ENCODE measurements at regions not wholly inside any gene's neighbourhood (a gene's known extent, or its start where the extent isn't known, plus 50 kb on each side); places are given as distances from the start of the nearest gene placed in this dataset.

GRCh38 chr1:177820213-177820612, 149.6 kb downstream of the SEC16B start:
- Histone ChIP-seq H4K91ac (ENCODE audit: low read depth, low read length, poor library complexity) (no peak overlapping the region), H3K4me2 (ENCODE audit: insufficient read depth, low read length, poor library complexity, severe bottlenecking) (no peak overlapping the region), H2BK15ac (ENCODE audit: low read length) (no peak overlapping the region), H3K36me3 (replicated peaks in 1 of 2; ENCODE audit: control insufficient read depth in 2 of 2, insufficient read depth in 2 of 2, low read length in 2 of 2) (no peaks in the 10 kb centered on the region), H4K8ac (ENCODE audit: low read depth, low read length) (no peak overlapping the region), H3K9ac (ENCODE audit: low read depth, low read length, poor library complexity) (no peak overlapping the region), H2BK5ac (ENCODE audit: low read length) (no peak overlapping the region), H3K9me3 (replicated peaks in 1 of 2; ENCODE audit: control insufficient read depth in 2 of 2, insufficient read depth in 1 of 2, low read depth in 1 of 2, low read length in 2 of 2) (peaks cover 0 to 2% of the 10 kb centered on the region in 2 donors), H2AFZ (ENCODE audit: low read length) (no peak overlapping the region), H3K18ac (ENCODE audit: low read length) (no peak overlapping the region), H2BK12ac (ENCODE audit: low read length) (no peak overlapping the region), H2BK120ac (ENCODE audit: low read depth, low read length) (no peak overlapping the region), H2AK5ac (ENCODE audit: low read depth, low read length) (no peak overlapping the region), H3K14ac (ENCODE audit: low read length) (no peak overlapping the region), H3K4ac (ENCODE audit: low read length) (no peak overlapping the region), H3K4me3 (ENCODE audit: low read length in 2 of 2) (no peak overlapping the region), H3K4me1 (ENCODE audit: control insufficient read depth in 2 of 2, insufficient read depth in 1 of 2, low read depth in 1 of 2, low read length in 2 of 2) (peaks cover 0 to 5% of the 10 kb centered on the region in 2 donors), H3K23ac (ENCODE audit: low read depth, low read length, poor library complexity) (no peak overlapping the region), H3K27me3 (ENCODE audit: control insufficient read depth in 3 of 3, insufficient read depth in 3 of 3, low read depth in 1 of 3, low read length in 3 of 3) (peaks cover 0 to 3% (median 0%) of the 10 kb centered on the region in 3 experiments), H3K27ac (replicated peaks; ENCODE audit: low read length) (no peak overlapping the region), H3K79me1 (ENCODE audit: low read depth, low read length) (no peaks in the 10 kb centered on the region)
- no CpG with 5 or more reads among the region's 6 CpGs for WGBS, 2 donors (ENCODE audit: extremely low coverage in 2 of 2, insufficient read length in 2 of 2, insufficient replicate concordance in 1 of 2)
- no peak for DNase-seq (ENCODE audit: low spot score)

GRCh38 chr1:177817937-177818875, 151.7 kb downstream of the SEC16B start:
- Histone ChIP-seq H3K27ac (replicated peaks; ENCODE audit: low read length) (no peak overlapping the region), H3K27me3 (ENCODE audit: control insufficient read depth in 3 of 3, insufficient read depth in 3 of 3, low read depth in 1 of 3, low read length in 3 of 3) (peaks cover 0 to 3% (median 0%) of the 10 kb centered on the region in 3 experiments), H4K8ac (ENCODE audit: low read depth, low read length) (no peak overlapping the region), H3K79me1 (ENCODE audit: low read depth, low read length) (no peaks in the 10 kb centered on the region), H3K4ac (ENCODE audit: low read length) (no peak overlapping the region), H2BK12ac (ENCODE audit: low read length) (no peak overlapping the region), H2AK5ac (ENCODE audit: low read depth, low read length) (no peak overlapping the region), H3K14ac (ENCODE audit: low read length) (no peak overlapping the region), H2BK5ac (ENCODE audit: low read length) (no peak overlapping the region), H2AFZ (ENCODE audit: low read length) (no peak overlapping the region), H2BK15ac (ENCODE audit: low read length) (no peak overlapping the region), H3K23ac (ENCODE audit: low read depth, low read length, poor library complexity) (no peak overlapping the region), H2BK120ac (ENCODE audit: low read depth, low read length) (no peak overlapping the region), H4K91ac (ENCODE audit: low read depth, low read length, poor library complexity) (no peak overlapping the region), H3K18ac (ENCODE audit: low read length) (peak overlapping the region; percentile 46), H3K4me2 (ENCODE audit: insufficient read depth, low read length, poor library complexity, severe bottlenecking) (no peak overlapping the region), H3K9me3 (replicated peaks in 1 of 2; ENCODE audit: control insufficient read depth in 2 of 2, insufficient read depth in 1 of 2, low read depth in 1 of 2, low read length in 2 of 2) (peaks cover 0 to 2% of the 10 kb centered on the region in 2 donors), H3K4me1 (ENCODE audit: control insufficient read depth in 2 of 2, insufficient read depth in 1 of 2, low read depth in 1 of 2, low read length in 2 of 2) (peaks cover 0 to 5% of the 10 kb centered on the region in 2 donors), H3K36me3 (replicated peaks in 1 of 2; ENCODE audit: control insufficient read depth in 2 of 2, insufficient read depth in 2 of 2, low read length in 2 of 2) (no peaks in the 10 kb centered on the region), H3K9ac (ENCODE audit: low read depth, low read length, poor library complexity) (no peak overlapping the region), H3K4me3 (ENCODE audit: low read length in 2 of 2) (no peak overlapping the region)
- DNase-seq (ENCODE audit: low spot score), result no peak
- no CpG with 5 or more reads among the region's 7 CpGs for WGBS, 2 donors (ENCODE audit: extremely low coverage in 2 of 2, insufficient read length in 2 of 2, insufficient replicate concordance in 1 of 2)

- DNase-seq (ENCODE audit: low spot score), result no peak
These were observed 157.2 kb downstream of the SEC16B start for GRCh38 chr1:177812650-177813049.

GRCh38 chr1:177812144-177812543, 157.7 kb downstream of the SEC16B start:
- DNase-seq (ENCODE audit: low spot score), result no peak
- Histone ChIP-seq H3K27me3 (ENCODE audit: control insufficient read depth in 3 of 3, insufficient read depth in 3 of 3, low read depth in 1 of 3, low read length in 3 of 3) (no peaks in the 10 kb centered on the region), H3K4me2 (ENCODE audit: insufficient read depth, low read length, poor library complexity, severe bottlenecking) (no peak overlapping the region), H3K36me3 (replicated peaks in 1 of 2; ENCODE audit: control insufficient read depth in 2 of 2, insufficient read depth in 2 of 2, low read length in 2 of 2) (no peaks in the 10 kb centered on the region), H2BK12ac (ENCODE audit: low read length) (no peak overlapping the region), H3K18ac (ENCODE audit: low read length) (no peak overlapping the region), H4K91ac (ENCODE audit: low read depth, low read length, poor library complexity) (no peak overlapping the region), H3K27ac (replicated peaks; ENCODE audit: low read length) (no peak overlapping the region), H3K4ac (ENCODE audit: low read length) (no peak overlapping the region), H3K79me1 (ENCODE audit: low read depth, low read length) (no peaks in the 10 kb centered on the region), H2BK5ac (ENCODE audit: low read length) (no peak overlapping the region), H3K14ac (ENCODE audit: low read length) (no peak overlapping the region), H4K8ac (ENCODE audit: low read depth, low read length) (no peak overlapping the region), H2BK15ac (ENCODE audit: low read length) (no peak overlapping the region), H2AK5ac (ENCODE audit: low read depth, low read length) (no peak overlapping the region), H3K23ac (ENCODE audit: low read depth, low read length, poor library complexity) (no peak overlapping the region), H3K9me3 (replicated peaks in 1 of 2; ENCODE audit: control insufficient read depth in 2 of 2, insufficient read depth in 1 of 2, low read depth in 1 of 2, low read length in 2 of 2) (peaks cover 0 to 2% of the 10 kb centered on the region in 2 donors), H3K9ac (ENCODE audit: low read depth, low read length, poor library complexity) (no peak overlapping the region), H3K4me1 (ENCODE audit: control insufficient read depth in 2 of 2, insufficient read depth in 1 of 2, low read depth in 1 of 2, low read length in 2 of 2) (peaks cover 0 to 2% of the 10 kb centered on the region in 2 donors), H3K4me3 (ENCODE audit: low read length in 2 of 2) (no peak overlapping the region), H2AFZ (ENCODE audit: low read length) (no peak overlapping the region), H2BK120ac (ENCODE audit: low read depth, low read length) (no peak overlapping the region)
- no CpG with 5 or more reads among the region's 3 CpGs for WGBS, 2 donors (ENCODE audit: extremely low coverage in 2 of 2, insufficient read length in 2 of 2, insufficient replicate concordance in 1 of 2)

More at GRCh38 chr1:177812650-177813049, 157.2 kb downstream of the SEC16B start:
- no peak overlapping the region for H4K91ac ChIP-seq (ENCODE audit: low read depth, low read length, poor library complexity)
- H3K4me3 ChIP-seq (ENCODE audit: low read length in 2 of 2), result no peak overlapping the region
- H3K9me3 ChIP-seq (replicated peaks in 1 of 2; ENCODE audit: control insufficient read depth in 2 of 2, insufficient read depth in 1 of 2, low read depth in 1 of 2, low read length in 2 of 2), result peaks cover 0 to 2% of the 10 kb centered on the region in 2 donors
- no peak overlapping the region for H2BK15ac ChIP-seq (ENCODE audit: low read length)
- H4K8ac ChIP-seq (ENCODE audit: low read depth, low read length), result no peak overlapping the region
- WGBS, 2 donors (ENCODE audit: extremely low coverage in 2 of 2, insufficient read length in 2 of 2, insufficient replicate concordance in 1 of 2), result no CpG with 5 or more reads among the region's 13 CpGs
- H2BK12ac ChIP-seq (ENCODE audit: low read length), result no peak overlapping the region
- H3K9ac ChIP-seq (ENCODE audit: low read depth, low read length, poor library complexity), result no peak overlapping the region
- H2AK5ac ChIP-seq (ENCODE audit: low read depth, low read length), result no peak overlapping the region
- H3K18ac ChIP-seq (ENCODE audit: low read length), result peak overlapping the region; percentile 21
- H3K27me3 ChIP-seq (ENCODE audit: control insufficient read depth in 3 of 3, insufficient read depth in 3 of 3, low read depth in 1 of 3, low read length in 3 of 3), result no peaks in the 10 kb centered on the region
- no peaks in the 10 kb centered on the region for H3K79me1 ChIP-seq (ENCODE audit: low read depth, low read length)
- peaks cover 0 to 2% of the 10 kb centered on the region in 2 donors for H3K4me1 ChIP-seq (ENCODE audit: control insufficient read depth in 2 of 2, insufficient read depth in 1 of 2, low read depth in 1 of 2, low read length in 2 of 2)
- H2AFZ ChIP-seq (ENCODE audit: low read length), result no peak overlapping the region
- H3K14ac ChIP-seq (ENCODE audit: low read length), result no peak overlapping the region
- H3K23ac ChIP-seq (ENCODE audit: low read depth, low read length, poor library complexity), result no peak overlapping the region
- H3K36me3 ChIP-seq (replicated peaks in 1 of 2; ENCODE audit: control insufficient read depth in 2 of 2, insufficient read depth in 2 of 2, low read length in 2 of 2), result no peaks in the 10 kb centered on the region
- no peak overlapping the region for H2BK5ac ChIP-seq (ENCODE audit: low read length)
- no peak overlapping the region for H2BK120ac ChIP-seq (ENCODE audit: low read depth, low read length)
- H3K4ac ChIP-seq (ENCODE audit: low read length), result no peak overlapping the region
- no peak overlapping the region for H3K27ac ChIP-seq (replicated peaks; ENCODE audit: low read length)
- H3K4me2 ChIP-seq (ENCODE audit: insufficient read depth, low read length, poor library complexity, severe bottlenecking), result no peak overlapping the region

Measured in neuronal stem cell (in vitro differentiated cells).